Neural progenitor cell (in vitro differentiated cells): ENCODE measurements at regions not wholly inside any gene's neighbourhood (a gene's known extent, or its start where the extent isn't known, plus 50 kb on each side); places are given as distances from the start of the nearest gene placed in this dataset.

Source experiments
- CTCF ChIP-seq: fragments of 200-600 bp; sonication (generic); IDR thresholded peaks from 2 replicates; pipeline ENCODE4 v1.5.1; 2017; ENCODE audit warnings: antibody characterized with exemption, mild to moderate bottlenecking
- EZH2 ChIP-seq: fragments of 200-600 bp; sonication (generic); IDR thresholded peaks from 2 replicates; pipeline ENCODE4 v1.6.1; 2017; ENCODE audit warnings: antibody characterized with exemption, mild to moderate bottlenecking, moderate library complexity
- EZH2phosphoT487 ChIP-seq: fragments of 200-600 bp; sonication (generic); IDR thresholded peaks from 2 replicates; pipeline ENCODE4 v1.6.1; 2017; ENCODE audit warnings: antibody characterized with exemption

GRCh38 chr7:119562839-119563238 lies 710.1 kb upstream of the KCND2 start:
- TF ChIP-seq CTCF (no peak), EZH2 (no peak), EZH2phosphoT487 (no peak)
